Lung microvascular endothelial cell (primary cell): ENCODE measurements at regions not wholly inside any gene's neighbourhood (a gene's known extent, or its start where the extent isn't known, plus 50 kb on each side); places are given as distances from the start of the nearest gene placed in this dataset.

ENCODE experiments used
- DNase-seq, 2 donors: peaks; one replicate each; pipeline versions ENCODE4 v3.0.0 to v3.0.0-alpha.2; 2010; ENCODE audit warnings: low read depth in 2 of 2

DNA sequence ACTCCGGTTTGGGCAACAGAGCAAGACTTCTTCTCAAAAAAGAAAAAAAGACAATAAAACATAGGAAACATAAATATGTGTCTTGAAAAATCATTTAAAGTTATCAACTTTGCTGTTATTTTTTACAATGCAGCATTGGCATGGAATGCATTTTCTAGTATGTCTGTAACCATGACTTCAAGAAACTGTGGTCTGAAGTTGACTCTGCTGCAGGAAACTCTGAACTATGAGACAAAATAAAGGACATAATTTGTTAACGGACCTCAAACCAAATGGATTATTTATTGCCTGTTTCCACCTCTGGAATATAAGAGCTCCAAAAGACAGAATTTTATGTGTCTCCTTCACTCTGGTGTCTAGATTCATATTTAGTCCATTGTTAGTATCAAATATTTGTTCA, 79.1 kb downstream of the TRIB2 start:
- no peak for DNase-seq

DNA sequence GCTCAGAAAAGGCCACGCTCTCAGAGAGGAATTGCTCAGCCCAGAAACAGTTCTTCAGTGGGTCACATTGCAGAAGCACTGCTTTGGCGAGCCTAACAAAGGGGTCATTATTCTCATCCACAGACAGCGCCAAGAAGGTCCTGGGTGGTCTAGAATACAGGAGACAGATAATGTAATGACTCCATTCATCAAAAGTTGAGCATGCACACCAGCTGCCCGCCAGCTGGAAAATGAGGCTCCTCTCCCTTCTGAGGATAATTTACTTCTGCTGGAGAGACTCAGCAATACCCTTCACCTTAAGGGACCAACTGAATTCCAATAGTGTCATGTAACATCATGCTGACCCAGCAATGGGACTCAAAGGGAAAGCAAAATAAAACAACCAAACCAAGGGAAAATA, 79.9 kb downstream of the TRIB2 start:
- DNase-seq: no peak

DNA sequence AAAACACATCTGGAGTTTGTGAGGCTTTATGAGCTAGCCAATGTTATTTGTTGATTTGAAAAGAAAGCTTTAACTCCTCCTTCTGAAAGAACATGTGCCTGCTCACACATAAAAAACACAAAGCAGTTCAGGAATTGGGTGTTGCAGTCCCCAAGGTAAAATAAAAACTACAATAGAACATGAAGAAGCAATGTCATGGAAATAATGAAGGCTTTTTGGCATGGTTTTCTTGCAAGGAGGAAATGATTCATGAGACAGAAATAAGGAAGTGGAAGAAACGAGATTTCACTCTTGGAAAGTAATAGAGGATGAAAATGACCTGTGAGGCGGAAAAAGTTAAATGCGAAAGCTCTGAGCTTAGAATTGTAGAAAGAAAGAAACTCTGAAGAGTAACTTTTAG, 81.1 kb downstream of the TRIB2 start:
- DNase-seq: peak; percentile 81 to 89

DNA sequence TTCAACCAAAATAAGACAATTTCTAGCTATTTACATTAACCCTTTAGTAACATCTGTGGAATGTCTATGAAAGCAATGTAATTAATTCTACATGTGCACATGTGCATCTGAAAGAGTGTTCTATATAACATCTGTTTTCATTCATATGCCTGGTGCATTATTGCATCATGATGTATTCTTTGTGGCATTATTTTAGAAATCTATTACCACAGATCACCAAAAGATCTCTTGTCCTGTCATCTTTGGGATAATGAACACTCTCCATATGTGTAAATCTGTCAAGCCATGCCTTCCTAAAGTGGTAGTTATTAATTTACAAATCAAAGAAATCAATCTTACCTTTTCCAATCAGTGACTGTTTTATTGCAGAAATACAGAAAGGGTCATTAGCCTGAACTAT, 86.9 kb downstream of the TRIB2 start:
- DNase-seq: no peak

DNA sequence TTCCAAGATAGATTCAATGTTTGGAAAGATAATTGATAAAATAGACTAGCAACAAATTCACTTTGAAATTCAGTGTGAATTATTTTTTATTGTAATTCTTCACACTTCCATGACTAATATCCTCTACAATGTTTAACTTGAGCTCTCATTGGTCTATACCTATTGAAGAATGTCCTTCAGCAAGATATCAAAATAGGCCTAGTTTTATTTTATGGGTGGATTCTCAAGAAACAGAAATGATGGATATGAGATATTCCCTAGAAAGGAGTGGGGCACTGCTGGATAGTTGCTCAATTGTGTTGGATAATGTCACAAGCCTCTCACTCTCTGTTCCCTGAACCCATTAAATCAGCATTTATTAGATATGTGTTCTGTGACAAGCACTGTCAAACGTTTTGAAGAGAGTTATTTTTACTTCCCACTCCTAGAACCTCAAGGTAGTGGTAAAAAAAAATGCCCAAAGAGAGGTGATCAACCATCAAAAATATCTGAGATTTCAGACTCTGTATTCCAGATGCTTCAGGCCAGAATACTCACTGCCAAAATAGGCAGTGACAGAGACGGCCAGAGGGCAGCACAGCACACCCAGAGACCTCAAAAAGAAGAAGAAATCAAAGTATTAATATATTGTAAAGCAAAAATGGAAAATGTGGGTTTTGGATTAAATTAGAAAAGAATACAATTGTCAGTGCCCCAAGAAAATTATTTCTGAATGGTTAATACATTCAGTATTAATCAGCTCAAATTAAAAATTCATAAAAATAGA, 87.5 kb downstream of the TRIB2 start:
- peak in 1 of 2 donors; percentile 39 for DNase-seq

DNA sequence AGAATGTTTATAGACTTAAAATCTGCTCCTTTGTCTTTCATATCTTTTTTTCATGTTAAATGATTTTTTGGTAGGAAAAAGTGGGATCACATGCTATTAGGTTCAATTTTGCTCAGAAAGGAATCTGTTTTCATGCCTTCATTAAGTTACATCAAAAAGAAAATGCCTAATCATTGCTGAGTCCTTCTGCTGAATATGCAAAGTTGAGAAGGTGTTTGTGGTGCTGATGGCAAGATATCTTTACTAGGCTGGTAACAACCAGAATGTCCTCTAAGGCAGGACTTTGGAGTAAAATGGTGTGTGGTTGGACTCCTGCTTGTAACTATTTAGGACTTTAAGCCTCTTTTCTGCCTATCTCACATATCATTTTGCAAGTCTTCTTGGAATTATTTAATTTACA, 88.3 kb downstream of the TRIB2 start:
- no peak for DNase-seq

DNA sequence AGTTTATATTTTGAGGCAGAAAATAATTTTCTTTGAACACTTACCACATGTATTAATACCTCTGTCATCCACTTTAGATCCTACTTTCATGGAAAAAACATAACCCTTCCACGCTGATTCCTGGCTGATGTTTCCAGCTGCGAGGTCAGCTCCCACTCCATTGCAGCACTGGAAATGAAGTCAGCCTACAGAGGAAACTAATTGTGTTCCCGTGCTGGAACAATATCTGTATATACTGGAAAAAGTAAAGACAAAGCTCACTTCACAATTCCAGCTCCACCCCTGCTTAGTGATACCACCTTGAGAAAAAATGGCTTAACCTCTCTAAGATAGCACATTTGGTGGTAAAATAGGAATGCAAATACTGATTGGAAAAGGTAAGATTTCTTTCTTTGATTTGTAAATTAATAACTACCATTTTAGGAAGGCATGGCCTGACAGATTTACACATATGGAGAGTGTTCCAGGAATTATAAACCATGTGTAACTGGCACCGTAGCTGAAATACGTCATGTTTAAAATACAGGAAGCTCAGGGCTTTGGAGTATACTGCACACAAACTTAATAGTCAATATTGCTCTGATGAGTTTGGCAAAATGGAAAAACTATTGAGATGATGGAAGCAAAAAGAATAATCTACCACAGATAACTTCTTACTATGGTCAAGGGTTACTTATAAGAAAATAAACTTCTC, 90.0 kb downstream of the TRIB2 start:
- peak; percentile 53 to 97 for DNase-seq

DNA sequence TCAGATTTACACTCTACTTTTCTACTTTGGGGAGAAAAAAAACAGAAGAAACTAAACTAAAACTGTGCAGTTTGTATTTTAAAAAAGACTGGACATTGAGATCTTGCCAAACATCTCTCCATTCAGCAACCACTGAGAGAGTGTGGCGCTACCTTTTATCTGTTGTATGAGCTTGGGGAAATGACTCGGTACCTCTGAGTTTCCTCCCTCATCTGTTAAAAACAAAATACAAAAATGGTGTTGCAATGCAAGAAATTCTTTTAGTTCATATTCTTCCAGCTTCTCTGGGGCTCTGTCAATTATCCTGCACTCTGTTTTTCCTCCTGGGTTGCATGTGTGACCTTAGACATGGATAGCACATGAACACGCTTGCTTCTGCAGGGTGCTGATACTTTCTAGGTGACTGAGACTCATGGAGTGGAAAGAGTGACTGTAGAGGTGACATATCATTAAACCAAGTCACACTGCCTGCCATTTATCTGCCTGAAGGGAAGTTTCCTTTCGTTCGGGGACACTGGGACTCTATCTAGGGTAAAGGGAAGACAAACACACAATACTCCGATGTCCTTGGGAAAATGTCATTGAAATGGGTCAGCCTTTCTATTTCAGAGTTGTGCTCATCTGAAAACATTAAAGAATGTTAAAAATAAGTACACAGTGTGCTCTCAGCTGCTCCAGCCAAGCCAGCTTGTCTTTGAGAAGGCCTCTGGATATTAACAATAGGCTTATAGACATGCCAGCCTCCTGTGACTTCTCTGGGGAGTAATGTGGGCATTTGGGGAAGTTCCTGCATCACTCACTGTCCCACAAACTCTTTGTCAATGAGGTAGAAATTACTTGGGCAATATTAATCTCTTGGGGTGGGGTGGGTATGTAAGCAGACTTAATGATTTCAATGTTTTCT, 91.4 kb downstream of the TRIB2 start:
- peak in 1 of 2 donors; percentile 89 for DNase-seq

DNA sequence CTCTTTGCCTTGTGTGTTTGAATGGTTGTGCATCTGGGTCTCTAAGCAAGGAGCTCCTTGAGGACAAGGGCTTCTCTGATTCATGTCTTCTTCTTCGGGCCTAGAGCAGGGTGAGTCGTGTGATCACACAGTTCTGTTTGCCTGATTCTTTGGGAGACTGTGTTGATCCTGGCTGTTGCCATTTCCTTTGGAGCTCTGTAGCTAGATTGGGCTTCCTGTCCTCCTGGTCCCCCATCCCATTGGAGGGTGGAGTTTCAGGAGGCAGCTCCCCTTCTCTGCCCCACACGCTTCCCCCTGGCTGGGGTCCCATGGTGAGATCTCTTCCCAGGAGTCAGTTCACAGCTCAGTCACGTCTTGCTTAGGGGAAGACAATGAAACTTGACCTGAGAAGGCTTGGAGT, 92.8 kb downstream of the TRIB2 start:
- DNase-seq: peak; percentile 51 to 89

DNA sequence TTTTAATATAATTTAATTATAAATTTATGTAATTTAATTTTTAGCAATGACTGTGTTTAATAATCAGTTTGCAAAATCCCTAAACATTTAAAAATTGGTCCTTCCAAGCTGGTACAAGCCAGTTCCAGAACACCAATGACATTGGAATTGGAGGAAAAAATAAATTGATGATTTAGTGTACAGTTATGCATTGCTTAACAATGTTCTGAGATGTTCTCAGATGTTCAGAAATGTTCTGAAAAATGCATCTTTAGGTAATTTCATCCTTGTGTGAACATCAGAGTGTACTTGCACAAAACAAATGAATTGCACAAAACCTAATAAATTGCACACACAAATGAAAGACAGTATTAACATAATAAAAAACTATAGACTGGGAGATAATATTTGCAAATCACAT, 95.2 kb downstream of the TRIB2 start:
- no peak for DNase-seq

DNA sequence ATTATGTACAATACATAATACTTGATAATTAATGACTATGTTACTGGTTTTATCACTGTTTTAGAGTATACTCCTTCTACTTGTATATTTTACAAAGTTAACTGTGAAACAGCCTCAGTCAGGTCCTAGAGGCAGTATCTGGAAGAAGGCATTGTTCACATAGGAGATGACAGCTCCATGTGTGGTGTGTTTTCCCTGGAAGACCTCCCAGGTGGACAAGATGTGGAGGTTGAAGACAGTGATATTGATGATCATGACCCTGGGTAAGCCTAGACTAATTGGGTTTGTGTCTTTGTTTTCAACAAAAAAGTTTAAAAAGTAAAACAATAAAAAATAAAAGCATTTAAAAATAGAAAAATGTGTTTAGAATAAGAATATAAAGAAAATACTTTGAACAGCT, 96.4 kb downstream of the TRIB2 start:
- no peak for DNase-seq

DNA sequence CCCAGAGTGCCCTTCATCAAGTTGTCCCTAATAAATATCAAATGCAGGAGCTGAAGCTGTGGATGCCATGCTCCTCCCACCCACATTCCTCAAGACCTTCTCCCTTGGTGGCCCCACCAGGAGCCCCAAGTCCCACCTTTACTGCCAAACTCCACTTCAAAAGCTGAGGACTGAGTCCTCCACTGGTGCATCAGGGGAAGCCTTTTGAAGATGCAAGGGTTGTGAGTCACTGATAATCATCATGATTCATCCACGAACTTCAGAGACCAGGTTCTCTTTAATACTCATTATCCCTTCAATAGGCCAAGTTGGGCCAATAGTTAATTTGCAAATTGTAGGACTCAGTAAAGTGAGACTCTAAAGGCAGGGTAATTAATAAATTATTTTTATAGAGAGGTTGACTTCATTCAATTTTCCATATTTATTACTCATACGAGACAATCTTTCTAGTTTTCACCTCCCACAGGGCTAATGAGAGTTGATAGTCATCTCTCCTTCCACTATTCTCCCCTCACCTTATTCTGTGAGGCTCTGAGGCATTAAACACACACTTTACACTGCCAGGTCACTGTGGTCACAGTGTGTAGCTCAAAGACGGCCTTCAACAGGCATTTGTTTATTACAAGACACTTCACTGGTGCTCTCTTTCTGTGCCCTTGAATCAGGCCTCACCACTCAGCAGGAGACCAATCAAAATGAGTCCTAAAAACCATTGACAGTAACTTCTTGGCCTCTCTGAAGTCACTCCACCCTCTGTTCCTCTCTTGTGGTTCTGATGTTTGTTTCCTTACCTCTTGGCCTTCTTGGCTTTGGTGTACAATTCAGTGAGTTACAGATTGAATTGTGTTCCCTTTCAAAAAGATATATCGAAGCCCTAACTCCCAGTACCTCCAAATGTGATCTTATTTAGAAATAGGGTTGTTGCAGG, 99.9 kb downstream of the TRIB2 start:
- DNase-seq: peak in 1 of 2 donors; percentile 71

DNA sequence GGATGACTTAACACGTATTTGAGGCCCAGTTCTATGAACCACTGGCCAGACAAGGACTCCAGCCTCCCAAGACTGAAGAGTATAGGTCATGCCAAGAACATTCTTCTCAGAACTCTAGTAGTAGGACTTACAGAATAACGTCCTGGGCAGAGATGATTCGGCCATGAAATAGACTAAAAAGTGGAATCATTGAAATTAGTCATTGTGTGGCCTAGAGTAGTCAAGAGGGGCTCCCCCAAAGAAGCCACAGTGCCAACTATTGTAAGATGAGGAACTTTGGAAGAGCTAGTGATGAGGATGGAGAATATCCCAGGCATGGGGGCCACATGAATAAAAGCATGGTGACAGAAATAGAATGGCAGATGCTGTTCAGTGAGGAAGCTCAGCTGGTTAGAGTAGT, 101.1 kb downstream of the TRIB2 start:
- no peak for DNase-seq

DNA sequence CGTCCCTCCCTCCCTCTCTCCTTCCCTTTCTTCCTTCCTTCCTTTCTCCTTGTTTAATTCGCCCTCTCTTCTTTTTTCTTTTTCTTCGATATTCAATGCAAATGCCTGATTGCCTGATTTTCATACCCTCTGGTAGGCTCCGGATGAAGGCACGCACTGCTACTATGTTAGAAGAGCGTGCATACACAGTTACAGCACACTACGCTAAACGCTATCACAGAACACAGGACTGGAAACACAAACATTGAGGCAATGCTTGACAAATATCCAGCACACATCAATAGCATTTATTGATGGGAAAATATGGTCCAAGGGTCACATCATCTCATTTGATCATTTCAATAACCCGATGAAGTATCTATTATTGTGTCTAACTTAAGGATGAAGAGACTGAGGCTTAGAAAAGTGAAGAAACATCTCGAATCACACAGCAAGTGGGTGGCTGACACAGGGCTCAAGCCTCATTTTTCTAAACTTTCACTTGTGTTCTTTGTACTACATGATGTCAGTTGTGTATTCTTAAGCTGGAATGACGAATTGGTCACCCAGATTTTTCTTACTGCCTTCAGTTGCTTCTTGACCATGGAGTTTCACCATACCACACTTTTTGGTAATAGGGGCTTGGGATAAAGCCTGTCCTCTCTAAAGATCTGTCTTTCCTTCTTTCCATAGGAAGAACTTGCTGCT, 101.8 kb downstream of the TRIB2 start:
- peak in 1 of 2 donors; percentile 86 for DNase-seq

DNA sequence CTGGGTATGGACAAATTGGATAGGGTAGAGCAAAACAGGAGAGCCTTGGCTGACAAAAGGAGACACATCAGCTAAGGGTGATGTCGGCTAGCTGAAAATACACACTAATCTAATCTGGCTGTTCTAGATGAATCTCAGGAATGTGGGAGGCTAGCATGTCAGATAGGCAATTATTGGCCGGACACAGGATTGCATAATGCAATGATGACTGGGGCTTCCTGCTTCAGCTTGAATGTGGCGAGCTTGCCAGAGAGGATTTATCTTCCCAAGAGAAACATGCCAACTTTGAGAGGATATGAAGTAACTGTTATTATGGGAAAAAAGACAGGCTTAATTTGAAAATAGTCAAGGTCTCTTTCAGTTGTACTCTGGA, 102.4 kb downstream of the TRIB2 start:
- peak; percentile 99 for DNase-seq

DNA sequence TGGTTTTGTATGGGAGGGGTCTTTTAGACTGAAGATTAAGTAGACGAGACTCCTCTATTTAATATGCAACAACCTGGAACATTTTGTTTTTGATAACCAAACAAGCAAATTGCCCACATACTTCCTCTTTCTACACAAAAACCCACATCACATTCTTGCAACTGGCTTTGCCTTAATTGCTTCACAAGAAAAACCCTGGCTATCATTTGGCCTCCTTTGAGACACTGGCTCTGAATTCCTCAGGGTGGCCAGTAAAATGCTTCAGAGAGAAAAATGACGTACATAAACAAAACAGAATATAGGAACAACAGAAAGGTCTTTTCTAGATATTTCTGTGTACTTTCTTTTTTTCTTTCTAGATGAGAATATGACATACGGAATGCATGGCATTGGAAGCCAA, 103.0 kb downstream of the TRIB2 start:
- peak; percentile 43 to 49 for DNase-seq

DNA sequence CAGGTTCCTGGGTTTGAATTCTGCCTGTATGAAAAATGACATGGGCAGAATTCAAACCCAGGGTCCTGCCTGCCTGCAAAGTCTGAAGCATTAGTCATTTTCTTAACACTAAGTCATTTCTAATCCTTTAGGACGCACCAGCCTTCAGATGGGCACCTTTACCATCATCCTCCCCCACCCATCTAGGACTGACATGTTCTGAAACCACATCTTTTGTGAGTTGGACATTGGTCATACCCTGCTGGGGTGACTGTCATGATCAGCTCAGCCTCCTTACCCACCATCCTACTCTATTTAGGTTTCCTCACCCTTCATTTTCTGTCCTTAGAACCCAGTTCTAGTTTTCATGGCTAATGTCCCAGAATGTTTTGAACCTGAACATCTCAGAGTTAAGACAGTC, 104.9 kb downstream of the TRIB2 start:
- no peak for DNase-seq

DNA sequence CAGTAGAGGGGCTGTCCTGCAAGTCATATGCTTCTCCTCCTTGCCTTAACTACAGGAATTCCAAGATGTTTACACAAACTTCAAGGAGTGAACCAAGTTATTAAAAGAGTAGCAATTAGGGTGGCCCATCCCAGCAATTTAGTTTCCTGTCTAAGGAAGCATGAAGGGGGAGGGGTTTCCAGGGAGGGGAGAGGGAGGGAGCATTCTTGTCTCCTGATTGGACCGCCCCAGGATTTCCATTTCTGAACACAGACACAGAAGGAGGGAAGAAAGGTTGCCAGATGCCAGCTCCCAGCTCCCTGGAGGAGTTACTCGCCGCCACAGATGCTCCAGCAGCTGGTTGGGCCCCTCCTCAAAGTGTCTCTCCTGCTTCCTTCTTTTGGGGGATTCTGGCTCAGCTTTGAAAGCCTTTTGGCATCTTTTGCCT, 107.6 kb downstream of the TRIB2 start:
- peak in 1 of 2 donors; percentile 55 for DNase-seq

DNA sequence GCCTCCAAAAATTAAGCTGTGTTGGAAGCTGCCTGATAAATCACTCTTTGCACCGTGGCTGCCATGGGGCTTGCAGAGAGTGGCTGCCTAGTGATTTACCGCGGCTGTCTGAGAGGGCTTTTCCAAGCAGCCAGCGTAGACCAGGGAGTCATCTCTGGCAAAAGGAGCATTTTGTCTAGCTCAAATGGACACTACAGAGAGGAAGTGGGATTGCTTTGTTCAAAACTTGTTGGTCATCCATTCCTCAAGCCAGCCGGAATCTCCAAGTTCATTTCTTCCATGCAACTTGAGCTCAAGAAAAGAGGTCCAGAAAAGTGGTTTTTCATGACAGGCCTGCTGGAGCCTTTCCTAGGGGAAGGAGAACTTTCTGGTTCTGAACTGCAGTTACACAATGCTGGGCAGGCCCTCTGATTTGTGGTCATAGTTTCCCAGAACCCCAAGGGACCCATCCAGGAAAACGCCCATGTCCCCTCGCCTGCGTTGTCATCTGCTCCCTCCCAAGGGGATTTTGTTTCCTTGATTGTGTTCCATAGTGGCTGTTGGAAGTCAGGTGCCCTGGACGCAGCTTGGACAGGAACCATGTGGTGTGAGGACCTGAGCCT, 108.1 kb downstream of the TRIB2 start:
- peak in 1 of 2 donors; percentile 19 for DNase-seq

DNA sequence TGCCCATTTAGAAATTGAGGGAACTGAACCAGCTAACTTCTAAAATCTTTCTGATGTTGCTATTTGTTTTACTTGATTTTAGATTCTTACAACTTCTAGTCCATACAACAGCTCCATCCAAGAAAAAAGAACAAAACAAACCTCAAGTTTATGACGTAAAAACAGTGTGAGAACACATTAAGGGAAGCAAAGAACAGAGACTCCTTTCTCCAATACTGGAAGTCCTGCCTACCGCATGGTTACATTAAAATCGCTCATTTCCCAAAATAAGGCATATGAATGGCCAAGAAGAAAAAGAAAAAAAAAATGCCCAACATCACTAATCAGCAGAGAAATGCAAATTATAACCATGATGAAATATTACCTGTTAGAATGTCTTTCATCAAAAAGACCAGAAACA, 110.0 kb downstream of the TRIB2 start:
- DNase-seq: no peak
